ENCODE measurements at regions not wholly inside any gene's neighbourhood (a gene's known extent, or its start where the extent isn't known, plus 50 kb on each side); places are given as distances from the start of the nearest gene placed in this dataset.

- DNase-seq (ENCODE audit: low read depth): no peak
Observed at GRCh38 chr2:20523073-20523798, 76.4 kb downstream of the RHOB start.

- DNase-seq (ENCODE audit: low read depth): no peak
Observed at GRCh38 chr2:20523799-20524187, 76.9 kb downstream of the RHOB start.

- DNase-seq (ENCODE audit: low read depth): no peak
Observed at GRCh38 chr2:20524412-20525040, 77.7 kb downstream of the RHOB start.

- peak; percentile 18 for DNase-seq (ENCODE audit: low read depth)
Observed at GRCh38 chr2:20525041-20526035, 78.5 kb downstream of the RHOB start.

- no peak for DNase-seq (ENCODE audit: low read depth)
Observed at GRCh38 chr2:20526160-20526559, 79.3 kb downstream of the RHOB start.

GRCh38 chr2:20526708-20527107 is 79.8 kb downstream of the RHOB start:
- DNase-seq (ENCODE audit: low read depth): no peak

GRCh38 chr2:20528713-20529112 is 81.8 kb downstream of the RHOB start:
- no peak for DNase-seq (ENCODE audit: low read depth)

- no peak for DNase-seq (ENCODE audit: low read depth)
Observed at GRCh38 chr2:20530520-20530919, 83.6 kb downstream of the RHOB start.

GRCh38 chr2:20531633-20532262 is 84.9 kb downstream of the RHOB start:
- no peak for DNase-seq (ENCODE audit: low read depth)

GRCh38 chr2:20532634-20533437 is 86.0 kb downstream of the RHOB start:
- DNase-seq (ENCODE audit: low read depth): no peak

- DNase-seq (ENCODE audit: low read depth): no peak
Observed at GRCh38 chr2:20533993-20534622, 87.2 kb downstream of the RHOB start.

- DNase-seq (ENCODE audit: low read depth): no peak
Observed at GRCh38 chr2:20534913-20535801, 88.3 kb downstream of the RHOB start.

GRCh38 chr2:20536619-20537422 is 89.9 kb downstream of the RHOB start:
- DNase-seq (ENCODE audit: low read depth): no peak

GRCh38 chr2:20537423-20538307 is 90.8 kb downstream of the RHOB start:
- DNase-seq (ENCODE audit: low read depth): no peak

GRCh38 chr2:20538308-20539132 is 91.6 kb downstream of the RHOB start:
- no peak for DNase-seq (ENCODE audit: low read depth)

GRCh38 chr2:20539133-20539719 is 92.4 kb downstream of the RHOB start:
- DNase-seq (ENCODE audit: low read depth): no peak

Measured in RPMI7951 (cell line).